CD4-positive, alpha-beta T cell (primary cell): ENCODE measurements at regions not wholly inside any gene's neighbourhood (a gene's known extent, or its start where the extent isn't known, plus 50 kb on each side); places are given as distances from the start of the nearest gene placed in this dataset.
"Not testable (repeated sequence)": the region's sequence is repeated elsewhere in the genome, so short reads cannot be mapped to it uniquely, and the experiment has no call there.

Experiments
- ATAC-seq: fragments of 200-7000 bp; cut with Tn5 transposase; one replicate; pipeline ENCODE4 v1.10.0; 2022; ENCODE audit warnings: mild to moderate bottlenecking; ENCODE audit not compliant: poor library complexity
- CTCF ChIA-PET: fragments of 350-600 bp; sonication (Branson Sonifier 250); formaldehyde crosslinking; loops from one replicate; lab custom pipeline; 2021; ENCODE audit warnings: antibody characterized with exemption, inconsistent platforms; lab: Charles Lee
- POLR2A ChIA-PET: fragments of 350-600 bp; sonication (Branson Sonifier 250); formaldehyde crosslinking; loops from one replicate; lab custom pipeline; 2021; ENCODE audit warnings: antibody characterized with exemption, inconsistent platforms; lab: Charles Lee
- DNase-seq, 14 experiments: peaks; one replicate each; pipeline ENCODE4 v3.0.0-alpha.2; 2013 to 2020; ENCODE audit warnings: mixed read lengths in 2 of 14
- H3K27ac ChIP-seq, 2 donors: one replicate each; pipeline versions ENCODE4 v1.5.1 to v1.7.0; 2013; ENCODE audit warnings: low read length in 2 of 2, low read depth in 1 of 2, mild to moderate bottlenecking in 1 of 2
- H3K27me3 ChIP-seq, 2 experiments: 1 replicate in 1 of 2; 2 replicates in 1 of 2; pipeline versions ENCODE4 v1.6.1 to v1.7.0; 2013; ENCODE audit warnings: low read length in 2 of 2, control low read depth in 1 of 2, mild to moderate bottlenecking in 1 of 2, moderate library complexity in 1 of 2; ENCODE audit not compliant: insufficient read depth in 2 of 2, control insufficient read depth in 1 of 2
- H3K36me3 ChIP-seq: one replicate; pipeline ENCODE4 v1.6.1; 2013; ENCODE audit warnings: low read length, control low read depth; ENCODE audit not compliant: insufficient read depth
- H3K4me1 ChIP-seq: one replicate; pipeline ENCODE4 v1.6.1; 2013; ENCODE audit warnings: low read length, control low read depth; ENCODE audit not compliant: insufficient read depth
- H3K4me3 ChIP-seq: one replicate; pipeline ENCODE4 v1.5.1; 2013; ENCODE audit warnings: mild to moderate bottlenecking, low read length, moderate library complexity
- H3K9me3 ChIP-seq, 2 experiments: 1 replicate in 1 of 2; 2 replicates in 1 of 2; pipeline versions ENCODE4 v1.6.1 to v1.7.0; 2013; ENCODE audit warnings: low read length in 2 of 2, mild to moderate bottlenecking in 2 of 2, control low read depth in 1 of 2, moderate library complexity in 1 of 2; ENCODE audit not compliant: control insufficient read depth in 1 of 2, insufficient read depth in 1 of 2
- H3K27ac Mint-ChIP-seq: one replicate; pipeline ENCODE4 v1.8.0; 2020; ENCODE audit warnings: mixed read lengths
- H3K27me3 Mint-ChIP-seq: one replicate; pipeline ENCODE4 v1.8.0; 2021; ENCODE audit warnings: mixed read lengths
- H3K36me3 Mint-ChIP-seq: one replicate; pipeline ENCODE4 v1.8.0; 2021; ENCODE audit warnings: low read depth, mixed read lengths
- H3K4me1 Mint-ChIP-seq: one replicate; pipeline ENCODE4 v1.8.0; 2021; ENCODE audit warnings: low read depth, mixed read lengths
- H3K4me3 Mint-ChIP-seq: one replicate; pipeline ENCODE4 v1.8.0; 2020; ENCODE audit warnings: mild to moderate bottlenecking, mixed read lengths
- H3K9me3 Mint-ChIP-seq: one replicate; pipeline ENCODE4 v1.8.0; 2020; ENCODE audit warnings: mixed read lengths
- intact Hi-C, 2 experiments: fragments of 100-400 bp; cut with DNase I in 1 of 2; cut with micrococcal nuclease in 1 of 2; formaldehyde crosslinking; loops; one replicate each; pipeline versions ENCODE4 v1.15.1 to v1.9.0; 2023 to 2025; cut with DNase I, micrococcal nuclease
- TF ChIP-seq, protein P1 (sequence below): fragments of 200-600 bp; IDR thresholded peaks from one replicate; pipeline ENCODE4 v1.8.0; 2022; ENCODE audit warnings: antibody characterized with exemption, mild to moderate bottlenecking

GRCh38 chr3:163707659-163708058 lies 1370.6 kb downstream of the SI start:
- intact Hi-C loops = no loop called here
- Histone ChIP-seq H3K4me1 (no peaks in the 10 kb centered on the region), H3K36me3 (no peaks in the 10 kb centered on the region), H3K4me3 (no peak overlapping the region), H3K27ac (no peak overlapping the region), H3K9me3 (peaks cover 0 to 3% of the 10 kb centered on the region in 2 experiments), H3K27me3 (no peaks in the 10 kb centered on the region)
- ChIA-PET CTCF (no interaction called here), POLR2A (no interaction called here)
- no peaks in the 10 kb centered on the region for H3K4me1 Mint-ChIP-seq
- H3K9me3 Mint-ChIP-seq = peaks cover 2% of the 10 kb centered on the region
- no peaks in the 10 kb centered on the region for H3K27me3 Mint-ChIP-seq
- no peak overlapping the region for H3K4me3 Mint-ChIP-seq
- TF ChIP-seq, protein P1, sequence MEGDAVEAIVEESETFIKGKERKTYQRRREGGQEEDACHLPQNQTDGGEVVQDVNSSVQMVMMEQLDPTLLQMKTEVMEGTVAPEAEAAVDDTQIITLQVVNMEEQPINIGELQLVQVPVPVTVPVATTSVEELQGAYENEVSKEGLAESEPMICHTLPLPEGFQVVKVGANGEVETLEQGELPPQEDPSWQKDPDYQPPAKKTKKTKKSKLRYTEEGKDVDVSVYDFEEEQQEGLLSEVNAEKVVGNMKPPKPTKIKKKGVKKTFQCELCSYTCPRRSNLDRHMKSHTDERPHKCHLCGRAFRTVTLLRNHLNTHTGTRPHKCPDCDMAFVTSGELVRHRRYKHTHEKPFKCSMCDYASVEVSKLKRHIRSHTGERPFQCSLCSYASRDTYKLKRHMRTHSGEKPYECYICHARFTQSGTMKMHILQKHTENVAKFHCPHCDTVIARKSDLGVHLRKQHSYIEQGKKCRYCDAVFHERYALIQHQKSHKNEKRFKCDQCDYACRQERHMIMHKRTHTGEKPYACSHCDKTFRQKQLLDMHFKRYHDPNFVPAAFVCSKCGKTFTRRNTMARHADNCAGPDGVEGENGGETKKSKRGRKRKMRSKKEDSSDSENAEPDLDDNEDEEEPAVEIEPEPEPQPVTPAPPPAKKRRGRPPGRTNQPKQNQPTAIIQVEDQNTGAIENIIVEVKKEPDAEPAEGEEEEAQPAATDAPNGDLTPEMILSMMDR = no peak
- H3K27ac Mint-ChIP-seq = no peak overlapping the region
- DNase-seq = no peak
- no peak for ATAC-seq
- no peaks in the 10 kb centered on the region for H3K36me3 Mint-ChIP-seq

DNA sequence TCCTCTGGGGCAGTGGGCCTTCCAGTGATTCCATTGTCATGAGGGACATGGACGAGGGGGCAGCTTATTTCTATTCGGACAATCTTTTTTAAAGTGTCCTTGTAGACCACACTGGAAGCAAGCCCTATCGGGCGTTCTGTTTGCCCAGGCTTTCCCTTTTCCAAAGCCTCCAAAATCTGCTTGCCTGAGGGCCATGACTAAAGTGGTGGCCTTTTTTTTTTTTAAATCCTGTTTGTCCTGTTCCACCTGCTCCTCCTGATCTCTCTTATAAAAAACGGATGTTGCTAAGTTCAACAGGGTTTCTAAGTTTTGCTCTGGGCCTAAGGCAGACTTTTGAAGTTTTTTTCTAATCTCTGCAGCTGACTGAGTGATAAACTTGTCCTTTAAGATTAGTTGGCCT lies 1380.1 kb downstream of the SI start:
- H3K4me1 Mint-ChIP-seq, H3K27me3 ChIP-seq, intact Hi-C loops, POLR2A ChIA-PET, H3K27ac ChIP-seq, H3K27me3 Mint-ChIP-seq, ATAC-seq, H3K36me3 ChIP-seq, H3K27ac Mint-ChIP-seq, DNase-seq, CTCF ChIA-PET, H3K9me3 ChIP-seq, H3K4me1 ChIP-seq, H3K4me3 Mint-ChIP-seq, H3K36me3 Mint-ChIP-seq, H3K4me3 ChIP-seq: not testable (repeated sequence)
- H3K9me3 Mint-ChIP-seq = peaks cover 21% of the 10 kb centered on the region

GRCh38 chr3:163692494-163692893 lies 1385.8 kb downstream of the SI start:
- POLR2A ChIA-PET = no interaction called here
- no peaks in the 10 kb centered on the region for H3K4me1 ChIP-seq
- Mint-ChIP-seq H3K27ac (no peak overlapping the region), H3K27me3 (no peaks in the 10 kb centered on the region), H3K4me3 (no peak overlapping the region), H3K36me3 (no peaks in the 10 kb centered on the region), H3K9me3 (peaks cover 26% of the 10 kb centered on the region), H3K4me1 (no peaks in the 10 kb centered on the region)
- no peak overlapping the region for H3K4me3 ChIP-seq
- peaks cover 0 to 6% of the 10 kb centered on the region in 2 experiments for H3K9me3 ChIP-seq
- DNase-seq = no peak
- H3K27me3 ChIP-seq = no peaks in the 10 kb centered on the region
- intact Hi-C loops = no loop called here
- no peak for ATAC-seq
- TF ChIP-seq, protein P1 = no peak
- H3K36me3 ChIP-seq = no peaks in the 10 kb centered on the region
- CTCF ChIA-PET = no interaction called here
- H3K27ac ChIP-seq = no peak overlapping the region

DNA sequence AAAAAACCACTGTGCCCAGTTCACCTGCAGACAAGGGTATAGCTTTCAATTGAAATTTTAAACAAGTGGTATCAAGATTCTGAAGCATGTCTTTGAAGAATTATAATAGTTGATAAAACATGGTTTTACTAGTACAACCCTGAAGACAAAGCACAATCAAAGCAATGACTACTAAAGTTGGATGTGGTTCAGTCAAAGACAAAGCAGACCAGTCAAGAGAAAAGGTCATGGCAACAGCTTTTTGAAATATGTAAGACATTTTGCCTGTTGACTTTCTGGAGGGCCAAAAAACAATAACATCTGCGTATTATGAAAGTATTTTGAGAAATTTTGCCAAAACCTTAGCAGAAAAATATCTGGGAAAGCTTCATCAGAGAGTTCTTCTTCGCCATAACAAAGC lies 1393.6 kb downstream of the SI start:
- H3K4me3 Mint-ChIP-seq = no peak overlapping the region

More for the DNA sequence above, 1393.6 kb downstream of the SI start:
- ChIA-PET POLR2A (no interaction called here), CTCF (interaction anchor here (0.6 kb wide), 1 partner anchor 40 kb away, joined by 3 read pairs; no protein-coding TSS in a partner anchor)
- H3K4me1 ChIP-seq = no peaks in the 10 kb centered on the region
- H3K27ac Mint-ChIP-seq = no peak overlapping the region
- no peaks in the 10 kb centered on the region for H3K9me3 ChIP-seq
- no peaks in the 10 kb centered on the region for H3K4me1 Mint-ChIP-seq
- H3K27ac ChIP-seq = no peak overlapping the region
- no peak overlapping the region for H3K4me3 ChIP-seq
- no peaks in the 10 kb centered on the region for H3K36me3 ChIP-seq
- no peak for DNase-seq
- no peaks in the 10 kb centered on the region for H3K27me3 ChIP-seq
- ATAC-seq = no peak
- intact Hi-C loops = no loop called here
- H3K36me3 Mint-ChIP-seq = no peaks in the 10 kb centered on the region
- TF ChIP-seq, protein P1 = no peak
- peaks cover 7% of the 10 kb centered on the region for H3K9me3 Mint-ChIP-seq
- H3K27me3 Mint-ChIP-seq = no peaks in the 10 kb centered on the region
